ENCODE measurements at regions not wholly inside any gene's neighbourhood (a gene's known extent, or its start where the extent isn't known, plus 50 kb on each side); places are given as distances from the start of the nearest gene placed in this dataset.

- TF ChIP-seq EP300 (IDR thresholded peaks at IDR 0.05) = no peak
- TF ChIP-seq POLR2A (IDR thresholded peaks at IDR 0.05; ENCODE audit: low read depth) = no peak
- TF ChIP-seq CTCF (IDR thresholded peaks at IDR 0.05) = no peak
- TF ChIP-seq POLR2AphosphoS5 (IDR thresholded peaks at IDR 0.05) = no peak
Measured at GRCh38 chr11:35078470-35078735, 60.6 kb upstream of the CD44 start.

Data from esophagus muscularis mucosa (tissue), 4 donors.